ENCODE measurements at regions not wholly inside any gene's neighbourhood (a gene's known extent, or its start where the extent isn't known, plus 50 kb on each side); places are given as distances from the start of the nearest gene placed in this dataset.

DNA sequence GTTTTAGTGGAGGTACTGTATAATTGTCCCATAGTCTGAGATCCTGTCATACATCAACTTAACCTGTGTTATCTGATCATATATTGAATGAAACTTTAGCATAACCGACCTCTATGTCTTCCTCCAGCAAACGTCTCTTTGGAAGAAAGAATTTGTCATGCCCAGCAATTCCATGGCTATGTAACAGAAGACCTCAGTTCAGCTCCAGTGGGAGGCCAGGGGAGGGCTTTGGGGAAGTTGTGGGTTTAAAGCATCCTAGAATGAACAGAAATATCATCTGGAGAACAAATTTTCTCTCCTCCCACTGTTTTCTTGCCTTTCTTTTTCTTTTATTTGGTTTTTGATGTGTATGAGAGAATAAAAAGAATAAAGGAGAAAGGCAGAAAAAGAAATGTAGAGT lies 164.5 kb downstream of the GAS1 start:
- TF ChIP-seq EZH2phosphoT487 (IDR thresholded peaks at IDR 0.05; ENCODE audit: borderline replicate concordance) (no peak), CTCF (conservative IDR thresholded peaks at IDR 0.05; ENCODE audit: low read length) (no peak)
- no peaks in the 10 kb centered on the region for H3K27me3 ChIP-seq (ENCODE audit: insufficient read depth, low read length, poor library complexity, severe bottlenecking)
- no peaks in the 10 kb centered on the region for H4K20me1 ChIP-seq (ENCODE audit: insufficient read depth, low read length, poor library complexity, severe bottlenecking)
- no peaks in the 10 kb centered on the region for H3K4me1 ChIP-seq (ENCODE audit: insufficient read depth, low read length, poor library complexity, severe bottlenecking)
- H3K9ac ChIP-seq (ENCODE audit: low read depth, low read length, poor library complexity, severe bottlenecking): no peak overlapping the region
- H3K36me3 ChIP-seq (ENCODE audit: insufficient read depth, low read length): no peaks in the 10 kb centered on the region
- no peak overlapping the region for H3K4me2 ChIP-seq (ENCODE audit: low read depth, low read length, poor library complexity, severe bottlenecking)
- no peaks in the 10 kb centered on the region for H3K9me3 ChIP-seq (ENCODE audit: insufficient read depth, low read depth, low read length)
- H2AFZ ChIP-seq (ENCODE audit: low read length): no peak overlapping the region
- H3F3A ChIP-seq (ENCODE audit: low read depth): no peaks in the 10 kb centered on the region
- H3K9me2 ChIP-seq (replicated peaks; ENCODE audit: low read depth, low read length): no peaks in the 10 kb centered on the region
- no peak overlapping the region for H3K4me3 ChIP-seq (ENCODE audit: low read length, poor library complexity, severe bottlenecking)
- no peaks in the 10 kb centered on the region for H3K79me2 ChIP-seq (ENCODE audit: insufficient read depth, low read length)

GRCh38 chr9:86778761-86779160 lies 168.5 kb downstream of the GAS1 start:
- H3K4me2 ChIP-seq (ENCODE audit: low read depth, low read length, poor library complexity, severe bottlenecking): no peak overlapping the region

DNA sequence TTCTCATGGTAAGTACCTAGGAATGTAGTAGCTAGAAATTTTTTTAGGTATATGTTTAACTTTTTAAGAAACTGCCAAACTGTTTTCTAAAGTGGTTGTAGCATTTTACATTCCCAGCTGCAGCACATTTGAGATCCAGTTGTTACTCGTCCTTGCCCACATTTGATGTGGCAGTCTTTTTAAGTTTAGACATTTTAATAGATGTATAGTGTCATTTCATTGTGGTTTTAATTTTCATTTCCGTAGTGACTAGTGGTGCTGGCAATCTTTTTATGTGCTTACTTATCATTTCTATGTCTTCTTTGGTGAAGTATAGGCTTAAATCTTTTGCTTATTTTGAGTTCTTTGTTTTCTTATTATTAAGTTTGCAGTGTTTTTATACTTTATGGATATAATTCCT lies 171.6 kb downstream of the GAS1 start:
- Histone ChIP-seq H3F3A (ENCODE audit: low read depth) (no peaks in the 10 kb centered on the region), H3K9ac (ENCODE audit: low read depth, low read length, poor library complexity, severe bottlenecking) (no peak overlapping the region), H3K27me3 (ENCODE audit: insufficient read depth, low read length, poor library complexity, severe bottlenecking) (no peaks in the 10 kb centered on the region), H3K9me3 (ENCODE audit: insufficient read depth, low read depth, low read length) (no peaks in the 10 kb centered on the region), H2AFZ (ENCODE audit: low read length) (no peak overlapping the region), H3K36me3 (ENCODE audit: insufficient read depth, low read length) (no peaks in the 10 kb centered on the region), H3K79me2 (ENCODE audit: insufficient read depth, low read length) (no peaks in the 10 kb centered on the region), H3K4me3 (ENCODE audit: low read length, poor library complexity, severe bottlenecking) (no peak overlapping the region), H4K20me1 (ENCODE audit: insufficient read depth, low read length, poor library complexity, severe bottlenecking) (no peaks in the 10 kb centered on the region), H3K9me2 (replicated peaks; ENCODE audit: low read depth, low read length) (no peaks in the 10 kb centered on the region), H3K4me1 (ENCODE audit: insufficient read depth, low read length, poor library complexity, severe bottlenecking) (peaks cover 5% of the 10 kb centered on the region), H3K4me2 (ENCODE audit: low read depth, low read length, poor library complexity, severe bottlenecking) (peak overlapping the region; percentile 31)
- TF ChIP-seq CTCF (conservative IDR thresholded peaks at IDR 0.05; ENCODE audit: low read length) (no peak), EZH2phosphoT487 (IDR thresholded peaks at IDR 0.05; ENCODE audit: borderline replicate concordance) (no peak)

More at GRCh38 chr9:86778761-86779160, 168.5 kb downstream of the GAS1 start:
- no peak for TF ChIP-seq EZH2phosphoT487 (IDR thresholded peaks at IDR 0.05; ENCODE audit: borderline replicate concordance)
- no peak for TF ChIP-seq CTCF (conservative IDR thresholded peaks at IDR 0.05; ENCODE audit: low read length)
- Histone ChIP-seq H3K9me2 (replicated peaks; ENCODE audit: low read depth, low read length) (no peaks in the 10 kb centered on the region), H3K4me3 (ENCODE audit: low read length, poor library complexity, severe bottlenecking) (no peak overlapping the region), H3K79me2 (ENCODE audit: insufficient read depth, low read length) (no peaks in the 10 kb centered on the region), H3K27me3 (ENCODE audit: insufficient read depth, low read length, poor library complexity, severe bottlenecking) (no peaks in the 10 kb centered on the region), H3K9ac (ENCODE audit: low read depth, low read length, poor library complexity, severe bottlenecking) (no peak overlapping the region), H4K20me1 (ENCODE audit: insufficient read depth, low read length, poor library complexity, severe bottlenecking) (no peaks in the 10 kb centered on the region), H3K36me3 (ENCODE audit: insufficient read depth, low read length) (no peaks in the 10 kb centered on the region), H3F3A (ENCODE audit: low read depth) (no peaks in the 10 kb centered on the region), H2AFZ (ENCODE audit: low read length) (no peak overlapping the region), H3K9me3 (ENCODE audit: insufficient read depth, low read depth, low read length) (no peaks in the 10 kb centered on the region), H3K4me1 (ENCODE audit: insufficient read depth, low read length, poor library complexity, severe bottlenecking) (peaks cover 5% of the 10 kb centered on the region)

Measured in Loucy (cell line).